ENCODE measurements at regions not wholly inside any gene's neighbourhood (a gene's known extent, or its start where the extent isn't known, plus 50 kb on each side); places are given as distances from the start of the nearest gene placed in this dataset.

GRCh38 chr4:13903061-13903460 is 275.5 kb upstream of the BOD1L1 start:
- TF ChIP-seq, protein P1, sequence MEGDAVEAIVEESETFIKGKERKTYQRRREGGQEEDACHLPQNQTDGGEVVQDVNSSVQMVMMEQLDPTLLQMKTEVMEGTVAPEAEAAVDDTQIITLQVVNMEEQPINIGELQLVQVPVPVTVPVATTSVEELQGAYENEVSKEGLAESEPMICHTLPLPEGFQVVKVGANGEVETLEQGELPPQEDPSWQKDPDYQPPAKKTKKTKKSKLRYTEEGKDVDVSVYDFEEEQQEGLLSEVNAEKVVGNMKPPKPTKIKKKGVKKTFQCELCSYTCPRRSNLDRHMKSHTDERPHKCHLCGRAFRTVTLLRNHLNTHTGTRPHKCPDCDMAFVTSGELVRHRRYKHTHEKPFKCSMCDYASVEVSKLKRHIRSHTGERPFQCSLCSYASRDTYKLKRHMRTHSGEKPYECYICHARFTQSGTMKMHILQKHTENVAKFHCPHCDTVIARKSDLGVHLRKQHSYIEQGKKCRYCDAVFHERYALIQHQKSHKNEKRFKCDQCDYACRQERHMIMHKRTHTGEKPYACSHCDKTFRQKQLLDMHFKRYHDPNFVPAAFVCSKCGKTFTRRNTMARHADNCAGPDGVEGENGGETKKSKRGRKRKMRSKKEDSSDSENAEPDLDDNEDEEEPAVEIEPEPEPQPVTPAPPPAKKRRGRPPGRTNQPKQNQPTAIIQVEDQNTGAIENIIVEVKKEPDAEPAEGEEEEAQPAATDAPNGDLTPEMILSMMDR (IDR thresholded peaks at IDR 0.05 in 4 of 5, conservative IDR thresholded peaks at IDR 0.05 in 1 of 5): no peak
- TF ChIP-seq POLR2A (IDR thresholded peaks at IDR 0.05): no peak

Data from gastrocnemius medialis (tissue), 4 donors.